Heart right ventricle (tissue), 16 donors: ENCODE measurements at regions not wholly inside any gene's neighbourhood (a gene's known extent, or its start where the extent isn't known, plus 50 kb on each side); places are given as distances from the start of the nearest gene placed in this dataset.

Experiments
- ATAC-seq, 8 donors: fragments of 200-7000 bp; cut with Tn5 transposase; one replicate each; pipeline ENCODE4 v1.9.1; 2020; ENCODE audit warnings: mild to moderate bottlenecking in 8 of 8, moderate library complexity in 8 of 8, moderate number of reproducible peaks in 1 of 8
- DNase-seq, 2 donors: peaks; one replicate each; pipeline ENCODE4 v3.0.0-alpha.2; 2020
- H3K27ac ChIP-seq, 10 donors: fragments of 200-600 bp; sonication (generic) in 2 of 10; one replicate each; pipeline versions ENCODE4 v1.5.0 to v1.8.0; 2020 to 2022; ENCODE audit warnings: mild to moderate bottlenecking in 3 of 10
- H3K27me3 ChIP-seq, 7 donors: fragments of 200-600 bp; one replicate each; pipeline ENCODE4 v1.8.0; 2021 to 2022; ENCODE audit warnings: mild to moderate bottlenecking in 2 of 7
- H3K36me3 ChIP-seq, 9 donors: fragments of 200-600 bp; sonication (generic) in 1 of 9; one replicate each; pipeline versions ENCODE4 v1.5.0 to v1.8.0; 2020 to 2022; ENCODE audit warnings: mild to moderate bottlenecking in 2 of 9
- H3K4me1 ChIP-seq, 9 donors: fragments of 200-600 bp; sonication (generic) in 1 of 9; one replicate each; pipeline versions ENCODE4 v1.5.0 to v1.8.0; 2020 to 2022; ENCODE audit warnings: mild to moderate bottlenecking in 4 of 9
- H3K4me3 ChIP-seq, 10 donors: fragments of 200-600 bp; sonication (generic) in 2 of 10; one replicate each; pipeline versions ENCODE4 v1.5.0 to v1.8.0; 2020 to 2022; ENCODE audit warnings: mild to moderate bottlenecking in 7 of 10, moderate library complexity in 2 of 10
- H3K9me3 ChIP-seq, 11 donors: fragments of 200-600 bp in 10 of 11; sonication (generic) in 2 of 11; one replicate each; pipeline versions ENCODE4 v1.5.0 to v1.8.0; 2013 to 2022; ENCODE audit warnings: mild to moderate bottlenecking in 2 of 11, control low read depth in 1 of 11, moderate library complexity in 1 of 11
- WGBS, 2 donors: extraction: QIAGEN DNeasy Blood & Tissue Kit; methylation state at CpG; one replicate each; pipeline ENCODE4 v1.1.7; 2013; ENCODE audit warnings: inconsistent platforms in 1 of 2; 5-methylcytosine and 5-hydroxymethylcytosine counted together
- intact Hi-C, 10 donors: fragments of 100-400 bp; cut with DNase I; formaldehyde crosslinking; loops; one replicate each; pipeline versions ENCODE4 v1.11.1 to v1.14.2; 2022
- TF ChIP-seq, protein P1 (sequence below), 9 donors: fragments of 200-600 bp; sonication (generic) in 2 of 9; IDR thresholded peaks; one replicate each; pipeline versions ENCODE4 v1.5.0 to v1.8.0; 2021 to 2022; ENCODE audit warnings: antibody characterized with exemption in 9 of 9, mild to moderate bottlenecking in 5 of 9, moderate library complexity in 1 of 9
- donor health status: Arrhythmogenic right ventricular cardiomyopathy.
- donor health status: ischemic (EF 13 %, LVEDD 7.1; RV severe dilation, severe dysfunction).
- donor health status: healthy with polysubstance abuse.
- donor health status: DM: no; HTN: yes; CAD: no.
- donor health status: DM: no; HTN: no; CAD: no.
- donor health status: ischemic (EF 25% LVEDD 6.9; RV normal size, moderate dysfunction).
- donor health status: ischemic (EF 25% LVEDD 5.7; RV mildly dilated, moderate dysfunction).
- donor health status: healthy.
- donor health status: DM: yes; HTN: yes; CAD: no.
- donor health status: Ischemic cardiomyopathy.
- donor health status: ischemic (EF 35%, LVEDD 5.7; RV mildly dilated, moderate dysfunction).
- donor health status: nonischemic (EF 11% LVEDD 7.7; RV severe dilation, severe dysfunction).
- donor health status: DM: yes; HTN: yes; CAD: no.
- donor health status: PGD.
- donor health status: ischemic (EF 29% LVEDD 5.4; RV normal size, mild dysfunction).
- donor health status: nonischemic (EF 23%, LVEDD 6.1; RV moderate dilation, normal function).

DNA sequence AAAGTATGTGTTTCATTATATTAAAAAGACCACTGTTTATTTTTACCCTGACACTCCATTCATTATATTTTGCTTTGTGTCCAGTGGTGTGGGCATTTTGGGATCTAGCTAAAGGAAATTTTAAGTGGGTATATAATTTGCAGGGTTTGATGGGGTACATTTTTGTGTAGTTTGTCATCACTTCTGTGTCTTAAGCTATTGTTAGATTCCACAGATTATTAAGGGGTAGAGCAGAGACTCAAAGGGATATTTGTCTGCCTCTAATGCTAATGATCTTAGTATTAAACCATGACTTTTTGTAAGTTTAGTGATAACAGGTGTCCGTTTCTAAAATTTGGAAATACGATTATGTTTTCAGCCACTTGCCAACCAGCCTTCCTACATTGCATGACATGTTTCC is 731.6 kb downstream of the BRINP1 start:
- Histone ChIP-seq H3K4me1 (no peaks in the 10 kb centered on the region), H3K36me3 (no peaks in the 10 kb centered on the region), H3K9me3 (peaks cover 0 to 43% (median 5%) of the 10 kb centered on the region in 11 donors), H3K4me3 (no peak overlapping the region), H3K27me3 (no peaks in the 10 kb centered on the region), H3K27ac (no peak overlapping the region)
- DNase-seq (no peak), ATAC-seq (no peak)
- TF ChIP-seq, protein P1, sequence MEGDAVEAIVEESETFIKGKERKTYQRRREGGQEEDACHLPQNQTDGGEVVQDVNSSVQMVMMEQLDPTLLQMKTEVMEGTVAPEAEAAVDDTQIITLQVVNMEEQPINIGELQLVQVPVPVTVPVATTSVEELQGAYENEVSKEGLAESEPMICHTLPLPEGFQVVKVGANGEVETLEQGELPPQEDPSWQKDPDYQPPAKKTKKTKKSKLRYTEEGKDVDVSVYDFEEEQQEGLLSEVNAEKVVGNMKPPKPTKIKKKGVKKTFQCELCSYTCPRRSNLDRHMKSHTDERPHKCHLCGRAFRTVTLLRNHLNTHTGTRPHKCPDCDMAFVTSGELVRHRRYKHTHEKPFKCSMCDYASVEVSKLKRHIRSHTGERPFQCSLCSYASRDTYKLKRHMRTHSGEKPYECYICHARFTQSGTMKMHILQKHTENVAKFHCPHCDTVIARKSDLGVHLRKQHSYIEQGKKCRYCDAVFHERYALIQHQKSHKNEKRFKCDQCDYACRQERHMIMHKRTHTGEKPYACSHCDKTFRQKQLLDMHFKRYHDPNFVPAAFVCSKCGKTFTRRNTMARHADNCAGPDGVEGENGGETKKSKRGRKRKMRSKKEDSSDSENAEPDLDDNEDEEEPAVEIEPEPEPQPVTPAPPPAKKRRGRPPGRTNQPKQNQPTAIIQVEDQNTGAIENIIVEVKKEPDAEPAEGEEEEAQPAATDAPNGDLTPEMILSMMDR (IDR thresholded peaks at IDR 0.05), result no peak
- 90 to 91% methylated on average over 2 of the region's 2 CpGs for WGBS, 2 donors
- intact Hi-C loops, result no loop called here

DNA sequence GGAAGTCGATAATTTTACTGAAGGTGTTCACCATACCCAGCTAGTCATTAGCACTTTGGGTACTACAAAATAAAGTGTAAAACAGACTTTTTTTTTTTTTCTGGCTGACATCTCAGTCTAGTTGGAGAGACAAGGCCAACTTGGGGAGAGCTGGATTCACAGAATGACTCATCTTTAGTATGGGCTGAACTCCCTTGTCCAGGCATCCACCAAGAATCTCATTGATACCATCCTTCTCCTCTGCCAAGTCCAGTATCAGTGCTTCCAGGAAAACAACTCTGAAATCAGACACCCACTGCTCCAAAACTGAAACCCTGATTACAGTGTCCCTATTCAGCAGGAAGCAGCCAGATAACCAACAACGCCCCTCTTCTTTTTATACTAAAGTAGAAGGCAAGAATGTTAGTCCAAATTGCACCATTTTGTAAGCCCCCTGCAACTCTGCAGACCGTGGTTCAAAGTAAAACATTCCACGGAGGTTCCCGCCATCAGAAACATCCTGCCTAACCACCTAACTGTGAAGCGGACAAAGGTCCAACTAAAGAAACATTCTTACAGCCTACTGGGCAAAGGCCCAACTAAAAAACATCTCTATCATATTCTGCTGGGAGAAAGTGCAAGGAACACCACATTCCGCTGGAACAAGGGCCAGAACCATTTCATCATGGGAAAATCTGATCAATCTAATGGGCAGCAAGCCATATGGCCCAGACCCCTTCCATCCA is 728.2 kb downstream of the BRINP1 start:
- TF ChIP-seq, protein P1 (IDR thresholded peaks at IDR 0.05), result no peak
- peaks cover 0 to 35% (median 7%) of the 10 kb centered on the region in 11 donors for H3K9me3 ChIP-seq
- H3K27me3 ChIP-seq, result no peaks in the 10 kb centered on the region
- WGBS, 2 donors, result 63 to 68% methylated on average over 7 of the region's 7 CpGs
- ATAC-seq (no peak), DNase-seq (no peak)
- no peak overlapping the region for H3K27ac ChIP-seq
- no peak overlapping the region for H3K4me3 ChIP-seq
- intact Hi-C loops, result no loop called here
- no peaks in the 10 kb centered on the region for H3K36me3 ChIP-seq
- H3K4me1 ChIP-seq, result no peaks in the 10 kb centered on the region

DNA sequence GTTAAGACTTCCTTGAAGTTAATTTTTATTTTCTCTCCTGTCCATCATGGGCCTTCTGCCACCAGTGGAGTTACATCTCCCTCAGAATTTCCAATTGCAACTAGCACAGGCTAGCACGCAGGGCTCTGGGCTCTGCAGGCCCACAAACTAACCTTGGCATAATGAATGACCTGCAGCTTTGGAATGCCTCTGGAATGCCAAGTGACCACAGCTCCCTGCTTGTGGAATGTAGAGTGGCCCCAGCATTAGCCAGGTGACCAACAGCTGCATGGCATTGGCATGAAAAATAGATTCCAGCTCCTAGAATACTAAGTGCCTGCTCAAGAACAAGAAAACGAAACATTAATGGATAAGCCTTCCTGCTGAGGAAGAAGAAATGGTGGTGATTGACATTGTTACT is 726.1 kb downstream of the BRINP1 start:
- no peak overlapping the region for H3K27ac ChIP-seq
- no peaks in the 10 kb centered on the region for H3K4me1 ChIP-seq
- no peak overlapping the region for H3K4me3 ChIP-seq
- intact Hi-C loops, result no loop called here
- ATAC-seq (no peak), DNase-seq (no peak)
- H3K27me3 ChIP-seq, result no peaks in the 10 kb centered on the region
- 31 to 34% methylated on average over 2 of the region's 2 CpGs for WGBS, 2 donors
- TF ChIP-seq, protein P1 (IDR thresholded peaks at IDR 0.05), result no peak
- H3K9me3 ChIP-seq, result peaks cover 0 to 49% (median 7%) of the 10 kb centered on the region in 11 donors
- H3K36me3 ChIP-seq, result no peaks in the 10 kb centered on the region

DNA sequence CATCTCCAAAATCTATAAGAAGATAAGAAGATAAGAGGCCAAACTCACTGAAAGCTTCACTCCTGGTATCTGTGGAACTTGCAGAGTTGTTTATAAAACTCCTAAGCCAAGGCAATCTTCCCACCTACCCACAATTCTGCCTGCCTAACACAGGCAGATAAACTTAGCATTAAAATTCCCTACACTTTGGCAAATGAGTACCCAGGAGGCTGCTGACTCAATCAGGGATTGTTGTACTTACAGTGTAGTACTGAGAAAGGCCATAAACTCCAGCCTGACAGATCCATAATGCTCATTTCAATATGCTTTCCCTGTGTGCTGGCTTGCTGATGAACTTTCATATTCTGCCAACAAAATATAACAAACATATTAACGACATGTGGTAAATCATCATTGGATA is 725.2 kb downstream of the BRINP1 start:
- DNase-seq (no peak), ATAC-seq (no peak)
- Histone ChIP-seq H3K9me3 (peaks cover 0 to 40% (median 4%) of the 10 kb centered on the region in 11 donors), H3K27me3 (no peaks in the 10 kb centered on the region), H3K36me3 (no peaks in the 10 kb centered on the region), H3K27ac (no peak overlapping the region), H3K4me1 (no peaks in the 10 kb centered on the region), H3K4me3 (no peak overlapping the region)
- intact Hi-C loops, result no loop called here
- 95% methylated on average over 1 of the region's 1 CpG for WGBS, 2 donors
- TF ChIP-seq, protein P1 (IDR thresholded peaks at IDR 0.05), result no peak
